OCI-LY3 (cell line): ENCODE measurements at regions not wholly inside any gene's neighbourhood (a gene's known extent, or its start where the extent isn't known, plus 50 kb on each side); places are given as distances from the start of the nearest gene placed in this dataset.
A peak's percentile ranks its signal among the peaks of the same experiment; 100 is the strongest.
"Not testable (repeated sequence)": the region's sequence is repeated elsewhere in the genome, so short reads cannot be mapped to it uniquely, and the experiment has no call there.

Experiments used
- H2AFZ ChIP-seq: fragments of 200-600, 300-600 bp; shearing (Covaris generic); 2 replicates; pipeline ENCODE4 v1.6.0; 2014; ENCODE audit warnings: antibody characterized with exemption, low read depth, low read length
- H3K27ac ChIP-seq: fragments of 200-600, 300-600 bp; sonication (generic); 2 replicates; pipeline ENCODE4 v1.5.1; 2014; ENCODE audit warnings: mild to moderate bottlenecking, low read length, moderate library complexity, mixed read lengths
- H3K27me3 ChIP-seq: fragments of 200-600, 300-600 bp; sonication (generic); 2 replicates; pipeline ENCODE4 v1.6.1; 2014; ENCODE audit warnings: low read depth, low read length, mixed read lengths
- H3K36me3 ChIP-seq: fragments of 200-600, 300-600 bp; sonication (generic); replicated peaks from 2 replicates; pipeline ENCODE3; 2014; ENCODE audit warnings: low read depth, low read length, mixed read lengths
- H3K4me1 ChIP-seq: fragments of 300-600, 200-600 bp; sonication (generic); 2 replicates; pipeline ENCODE4 v1.6.1; 2014; ENCODE audit warnings: low read length, mixed read lengths
- H3K4me2 ChIP-seq: fragments of 200-600, 300-600 bp; sonication (generic); 2 replicates; pipeline ENCODE4 v1.6.1; 2014; ENCODE audit warnings: low read length, mixed read lengths
- H3K4me3 ChIP-seq: fragments of 300-600, 200-600 bp; sonication (generic); 2 replicates; pipeline ENCODE4 v1.5.1; 2014; ENCODE audit warnings: antibody characterized with exemption, mild to moderate bottlenecking, low read length, moderate library complexity
- H3K79me2 ChIP-seq: fragments of 300-600, 200-600 bp; shearing (Covaris generic); 2 replicates; pipeline ENCODE4 v1.6.1; 2014; ENCODE audit warnings: mild to moderate bottlenecking, low read length, mixed read lengths
- H3K9ac ChIP-seq: fragments of 300-600, 200-600 bp; shearing (Covaris generic); 2 replicates; pipeline ENCODE4 v1.6.0; 2014; ENCODE audit warnings: mild to moderate bottlenecking, low read length, moderate library complexity
- H3K9me3 ChIP-seq: fragments of 200-600, 300-600 bp; shearing (Covaris generic); 2 replicates; pipeline ENCODE4 v1.6.1; 2014; ENCODE audit warnings: low read length, mixed read lengths; ENCODE audit not compliant: insufficient read depth
- H4K20me1 ChIP-seq: fragments of 200-600, 300-600 bp; sonication (generic); 2 replicates; pipeline ENCODE4 v1.6.1; 2016; ENCODE audit warnings: low read length, mixed read lengths; ENCODE audit not compliant: insufficient read depth
- EZH2phosphoT487 ChIP-seq: fragments of 200-600 bp; shearing (Covaris generic); IDR thresholded peaks from 2 replicates; pipeline ENCODE4 v1.6.1; 2018; ENCODE audit warnings: antibody characterized with exemption, mixed run types, low read depth
- TF ChIP-seq, protein P1 (sequence below): fragments of 200-600, 300-600 bp; sonication (generic); IDR thresholded peaks from 2 replicates; pipeline ENCODE4 v1.5.1; 2014; ENCODE audit warnings: antibody characterized with exemption, low read length, low read depth

DNA sequence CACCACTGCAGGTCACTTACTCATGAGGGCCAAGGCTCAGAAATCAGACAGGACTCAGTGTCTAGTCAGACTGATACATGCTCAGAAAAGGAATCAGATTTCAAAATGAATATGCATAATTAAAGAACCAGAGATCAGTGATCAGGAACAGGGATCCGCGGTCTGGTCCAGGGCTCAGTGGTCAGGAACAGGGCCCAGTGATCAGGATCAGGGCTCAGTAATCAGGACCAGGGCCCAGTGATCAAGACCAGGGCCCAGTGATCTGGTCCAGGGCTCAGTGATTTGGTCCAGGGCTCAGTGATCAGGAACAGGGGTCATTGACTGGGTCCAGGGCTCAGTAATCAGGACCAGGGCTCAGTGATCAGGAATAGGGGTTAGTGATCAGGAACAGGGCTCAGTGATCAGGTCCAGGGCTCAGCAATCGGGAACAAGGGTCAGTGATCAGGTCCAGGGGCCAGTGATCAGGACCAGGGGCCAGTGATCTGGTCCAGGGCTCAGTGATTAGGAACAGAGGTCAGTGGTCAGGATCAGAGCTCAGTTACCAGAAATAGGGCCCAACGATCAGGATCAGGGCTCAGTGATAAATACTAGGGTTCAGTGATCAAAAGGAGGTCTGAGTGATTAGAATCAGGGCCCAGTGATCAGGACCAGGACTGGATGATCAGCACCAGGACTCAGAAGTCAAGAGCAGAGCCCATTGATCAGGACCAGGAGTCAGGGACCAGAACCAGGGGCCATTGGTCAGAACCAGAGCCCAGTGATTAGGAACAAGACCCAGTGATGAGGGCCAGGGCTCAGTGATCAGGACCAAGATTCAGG, 175.3 kb downstream of the TMEM121 start:
- H2AFZ ChIP-seq: no peak overlapping the region
- H3K27ac ChIP-seq: peak overlapping the region; percentile 70
- no peaks in the 10 kb centered on the region for H3K79me2 ChIP-seq
- H4K20me1 ChIP-seq: no peaks in the 10 kb centered on the region
- TF ChIP-seq EZH2phosphoT487: no peak
- TF ChIP-seq, protein P1, sequence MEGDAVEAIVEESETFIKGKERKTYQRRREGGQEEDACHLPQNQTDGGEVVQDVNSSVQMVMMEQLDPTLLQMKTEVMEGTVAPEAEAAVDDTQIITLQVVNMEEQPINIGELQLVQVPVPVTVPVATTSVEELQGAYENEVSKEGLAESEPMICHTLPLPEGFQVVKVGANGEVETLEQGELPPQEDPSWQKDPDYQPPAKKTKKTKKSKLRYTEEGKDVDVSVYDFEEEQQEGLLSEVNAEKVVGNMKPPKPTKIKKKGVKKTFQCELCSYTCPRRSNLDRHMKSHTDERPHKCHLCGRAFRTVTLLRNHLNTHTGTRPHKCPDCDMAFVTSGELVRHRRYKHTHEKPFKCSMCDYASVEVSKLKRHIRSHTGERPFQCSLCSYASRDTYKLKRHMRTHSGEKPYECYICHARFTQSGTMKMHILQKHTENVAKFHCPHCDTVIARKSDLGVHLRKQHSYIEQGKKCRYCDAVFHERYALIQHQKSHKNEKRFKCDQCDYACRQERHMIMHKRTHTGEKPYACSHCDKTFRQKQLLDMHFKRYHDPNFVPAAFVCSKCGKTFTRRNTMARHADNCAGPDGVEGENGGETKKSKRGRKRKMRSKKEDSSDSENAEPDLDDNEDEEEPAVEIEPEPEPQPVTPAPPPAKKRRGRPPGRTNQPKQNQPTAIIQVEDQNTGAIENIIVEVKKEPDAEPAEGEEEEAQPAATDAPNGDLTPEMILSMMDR: no peak
- no peak overlapping the region for H3K4me3 ChIP-seq
- no peak overlapping the region for H3K4me2 ChIP-seq
- H3K9me3 ChIP-seq: no peaks in the 10 kb centered on the region
- no peak overlapping the region for H3K9ac ChIP-seq
- H3K36me3 ChIP-seq: no peaks in the 10 kb centered on the region
- peaks cover 16% of the 10 kb centered on the region for H3K4me1 ChIP-seq
- H3K27me3 ChIP-seq: no peaks in the 10 kb centered on the region

DNA sequence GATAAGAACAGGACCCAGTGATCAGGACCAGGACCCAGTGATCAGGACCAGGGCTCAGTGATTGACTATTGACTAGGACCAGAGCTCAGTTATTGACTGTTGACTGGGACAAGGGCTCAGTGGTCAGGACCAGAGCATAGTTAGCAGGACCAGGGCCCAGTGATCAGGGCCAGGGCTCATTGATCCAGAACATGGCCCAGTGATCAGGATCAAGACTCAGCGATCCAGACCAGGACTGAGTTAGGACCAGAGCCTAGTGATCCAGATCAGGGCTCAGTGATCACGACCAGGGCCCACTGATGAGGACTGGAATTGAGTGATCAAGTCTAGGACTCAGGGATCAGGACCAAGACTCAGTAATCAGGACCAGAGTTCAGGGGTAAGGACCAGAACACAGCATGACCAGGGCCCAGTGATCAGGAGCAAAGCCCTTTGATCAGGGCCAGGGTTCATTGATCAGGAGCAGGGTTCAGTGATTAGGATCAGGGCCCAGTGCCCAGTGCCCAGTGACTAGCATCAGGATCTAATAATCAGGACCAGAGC, 176.0 kb downstream of the TMEM121 start:
- no peak overlapping the region for H3K9ac ChIP-seq
- no peak overlapping the region for H3K4me3 ChIP-seq
- H4K20me1 ChIP-seq: no peaks in the 10 kb centered on the region
- H3K79me2 ChIP-seq: no peaks in the 10 kb centered on the region
- TF ChIP-seq, protein P1: no peak
- TF ChIP-seq EZH2phosphoT487: no peak
- H3K4me1 ChIP-seq: peaks cover 18% of the 10 kb centered on the region
- no peaks in the 10 kb centered on the region for H3K27me3 ChIP-seq
- no peak overlapping the region for H3K27ac ChIP-seq
- H2AFZ ChIP-seq: no peak overlapping the region
- no peak overlapping the region for H3K4me2 ChIP-seq
- H3K9me3 ChIP-seq: no peaks in the 10 kb centered on the region
- H3K36me3 ChIP-seq: no peaks in the 10 kb centered on the region

GRCh38 chr14:105703044-105703665, 176.8 kb downstream of the TMEM121 start:
- not testable (repeated sequence) for H3K9ac ChIP-seq, H4K20me1 ChIP-seq, H3K4me2 ChIP-seq, H3K9me3 ChIP-seq, H3K27ac ChIP-seq, H3K4me3 ChIP-seq, H2AFZ ChIP-seq, H3K79me2 ChIP-seq, H3K27me3 ChIP-seq, H3K36me3 ChIP-seq
- H3K4me1 ChIP-seq: peaks cover 18% of the 10 kb centered on the region

GRCh38 chr14:105704091-105704490, 177.7 kb downstream of the TMEM121 start:
- H4K20me1 ChIP-seq, H3K27me3 ChIP-seq, H3K9me3 ChIP-seq, H2AFZ ChIP-seq, H3K4me3 ChIP-seq, H3K9ac ChIP-seq, H3K27ac ChIP-seq, H3K79me2 ChIP-seq, H3K36me3 ChIP-seq, H3K4me2 ChIP-seq: not testable (repeated sequence)
- peaks cover 15% of the 10 kb centered on the region for H3K4me1 ChIP-seq

DNA sequence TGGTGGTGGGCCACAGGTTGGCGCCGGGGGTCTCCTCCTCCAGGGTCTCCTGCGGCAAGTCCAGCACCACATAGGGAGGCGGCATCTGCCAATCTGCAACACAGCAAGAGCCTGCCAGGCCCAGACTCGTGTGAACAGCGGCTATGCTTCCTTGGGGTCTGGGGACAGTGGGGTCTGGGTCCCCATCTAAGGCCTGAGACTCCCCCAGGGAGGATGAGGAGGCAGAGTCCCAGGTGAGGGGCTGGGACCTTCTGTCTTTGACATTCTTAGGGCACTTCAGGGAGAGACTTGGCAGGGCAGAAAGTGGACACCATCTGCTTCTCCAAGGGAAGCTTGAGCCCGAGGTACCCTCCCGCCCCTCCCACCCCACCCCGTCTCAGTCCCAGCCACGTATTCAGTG, 178.1 kb downstream of the TMEM121 start:
- H3K4me2 ChIP-seq, H3K9me3 ChIP-seq, H3K36me3 ChIP-seq, H3K79me2 ChIP-seq, H2AFZ ChIP-seq, H3K27me3 ChIP-seq, H3K27ac ChIP-seq, H4K20me1 ChIP-seq, H3K9ac ChIP-seq, H3K4me3 ChIP-seq: not testable (repeated sequence)
- peaks cover 15% of the 10 kb centered on the region for H3K4me1 ChIP-seq

GRCh38 chr14:105705512-105705861, 179.1 kb downstream of the TMEM121 start:
- H4K20me1 ChIP-seq, H3K9me3 ChIP-seq, H2AFZ ChIP-seq, H3K4me1 ChIP-seq, H3K9ac ChIP-seq, H3K36me3 ChIP-seq, H3K27ac ChIP-seq, H3K79me2 ChIP-seq, H3K4me3 ChIP-seq, H3K4me2 ChIP-seq, H3K27me3 ChIP-seq: not testable (repeated sequence)
